GM12872 (cell line): ENCODE measurements at regions not wholly inside any gene's neighbourhood (a gene's known extent, or its start where the extent isn't known, plus 50 kb on each side); places are given as distances from the start of the nearest gene placed in this dataset.

Source experiments
- CTCF ChIP-seq: IDR thresholded peaks from 3 replicates; pipeline ENCODE4 v1.5.1; 2011; ENCODE audit warnings: low read depth, mild to moderate bottlenecking, low read length, moderate library complexity; ENCODE audit not compliant: insufficient read depth

- TF ChIP-seq CTCF: no peak
Observed at GRCh38 chr14:25518364-25518763, 468.4 kb upstream of the STXBP6 start.

GRCh38 chr14:25516838-25517237 is 466.9 kb upstream of the STXBP6 start:
- TF ChIP-seq CTCF: no peak

GRCh38 chr14:25508845-25509244 is 458.9 kb upstream of the STXBP6 start:
- TF ChIP-seq CTCF: no peak

GRCh38 chr14:25501749-25502148 is 451.8 kb upstream of the STXBP6 start:
- TF ChIP-seq CTCF: no peak

GRCh38 chr14:25488961-25489360 is 439.0 kb upstream of the STXBP6 start:
- TF ChIP-seq CTCF: no peak

GRCh38 chr14:25485381-25485780 is 435.4 kb upstream of the STXBP6 start:
- no peak for TF ChIP-seq CTCF

- TF ChIP-seq CTCF: no peak
Observed at GRCh38 chr14:25484906-25485305, 435.0 kb upstream of the STXBP6 start.

GRCh38 chr14:25484235-25484634 is 434.3 kb upstream of the STXBP6 start:
- TF ChIP-seq CTCF: no peak
